ENCODE measurements at regions not wholly inside any gene's neighbourhood (a gene's known extent, or its start where the extent isn't known, plus 50 kb on each side); places are given as distances from the start of the nearest gene placed in this dataset.

DNA sequence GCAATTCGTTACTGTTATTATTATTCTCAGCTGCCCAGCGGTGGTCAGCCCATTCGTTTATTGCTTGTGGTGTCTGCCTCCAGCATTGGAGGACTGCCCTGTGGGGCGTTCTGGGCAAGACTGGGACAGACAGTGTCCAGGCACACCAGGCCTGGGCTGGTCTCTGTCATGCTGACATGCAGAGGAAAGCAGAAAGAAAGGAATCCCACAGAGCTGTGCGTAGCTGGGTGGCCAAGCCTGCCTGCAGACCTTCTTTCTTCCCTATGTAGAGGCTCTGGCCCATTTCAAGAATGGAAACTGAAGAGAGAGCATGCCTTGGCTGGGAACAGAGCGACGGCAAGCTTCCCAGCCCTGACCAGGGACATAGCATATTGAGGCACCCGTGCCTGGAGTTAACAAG, 525.3 kb upstream of the TBX3 start:
- Histone ChIP-seq H2AK5ac (ENCODE audit: low read length) (no peak overlapping the region), H3K79me2 (ENCODE audit: control insufficient read depth, insufficient read depth, low read length, poor library complexity) (peaks cover 2% of the 10 kb centered on the region), H3K18ac (ENCODE audit: low read length) (no peak overlapping the region), H3K9ac (ENCODE audit: low read length) (no peak overlapping the region), H3K9me3 (ENCODE audit: insufficient read depth, low read depth, low read length) (no peaks in the 10 kb centered on the region), H2AFZ (ENCODE audit: insufficient read depth, low read length, poor library complexity) (no peak overlapping the region), H3K4me1 (ENCODE audit: control insufficient read depth in 1 of 2, insufficient read depth in 2 of 2, low read length in 2 of 2) (peaks cover 23 to 39% of the 10 kb centered on the region in 2 experiments), H3K27me3 (ENCODE audit: insufficient read depth, low read length) (no peaks in the 10 kb centered on the region), H2BK120ac (ENCODE audit: insufficient read depth, low read length, poor library complexity) (peak overlapping the region; percentile 21), H4K12ac (ENCODE audit: low read depth, low read length) (no peak overlapping the region), H3K4ac (ENCODE audit: low read depth, low read length) (no peak overlapping the region), H4K91ac (ENCODE audit: low read depth, low read length) (peak overlapping the region; percentile 20), H3K4me2 (ENCODE audit: low read length) (no peak overlapping the region), H3K4me3 (ENCODE audit: low read depth, low read length) (no peak overlapping the region), H3K79me1 (ENCODE audit: low read length) (peaks cover 30% of the 10 kb centered on the region), H3K27ac (ENCODE audit: low read depth, low read length) (peak overlapping the region; percentile 73), H3K36me3 (ENCODE audit: control insufficient read depth in 1 of 2, insufficient read depth in 2 of 2, low read length in 2 of 2) (no peaks in the 10 kb centered on the region), H3K14ac (ENCODE audit: low read length) (no peak overlapping the region), H2BK5ac (ENCODE audit: low read depth, low read length, poor library complexity) (peak overlapping the region; percentile 54), H3K23ac (ENCODE audit: low read length) (no peak overlapping the region), H4K8ac (ENCODE audit: low read depth, low read length) (peak overlapping the region; percentile 12), H2BK12ac (ENCODE audit: low read length) (no peak overlapping the region)
- WGBS (ENCODE audit: extremely low coverage, insufficient coverage, insufficient read length): no CpG with 5 or more reads among the region's 8 CpGs
- DNase-seq: no peak

DNA sequence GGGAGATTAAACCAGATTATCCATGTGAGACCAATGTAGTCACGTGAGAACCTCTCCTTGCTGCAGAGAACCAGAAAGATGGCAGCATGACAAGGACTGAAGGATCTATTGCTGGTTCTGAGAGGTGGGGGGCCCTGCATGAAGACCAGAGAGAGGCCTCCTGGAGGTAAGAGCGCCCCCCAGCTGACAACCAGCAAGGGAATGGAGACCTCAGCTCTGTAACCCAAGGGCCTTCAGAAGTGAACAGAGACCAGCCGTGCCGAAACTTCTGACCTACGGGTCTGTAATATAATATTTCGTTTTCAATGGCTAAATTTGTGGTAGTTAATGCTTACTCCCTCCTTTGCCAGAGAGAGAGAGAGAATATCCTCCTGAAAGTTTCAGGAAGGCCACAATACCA, 524.1 kb upstream of the TBX3 start:
- Histone ChIP-seq H3K79me2 (ENCODE audit: control insufficient read depth, insufficient read depth, low read length, poor library complexity) (peaks cover 2% of the 10 kb centered on the region), H3K4me1 (ENCODE audit: control insufficient read depth in 1 of 2, insufficient read depth in 2 of 2, low read length in 2 of 2) (peaks cover 18 to 35% of the 10 kb centered on the region in 2 experiments), H3K9ac (ENCODE audit: low read length) (no peak overlapping the region), H4K12ac (ENCODE audit: low read depth, low read length) (no peak overlapping the region), H3K79me1 (ENCODE audit: low read length) (peaks cover 28% of the 10 kb centered on the region), H2AFZ (ENCODE audit: insufficient read depth, low read length, poor library complexity) (no peak overlapping the region), H3K14ac (ENCODE audit: low read length) (peak overlapping the region; percentile 94), H3K4ac (ENCODE audit: low read depth, low read length) (peak overlapping the region; percentile 48), H3K27me3 (ENCODE audit: insufficient read depth, low read length) (no peaks in the 10 kb centered on the region), H2BK120ac (ENCODE audit: insufficient read depth, low read length, poor library complexity) (peak overlapping the region; percentile 19), H3K9me3 (ENCODE audit: insufficient read depth, low read depth, low read length) (no peaks in the 10 kb centered on the region), H2BK5ac (ENCODE audit: low read depth, low read length, poor library complexity) (peak overlapping the region; percentile 73), H2AK5ac (ENCODE audit: low read length) (peak overlapping the region; percentile 90), H4K8ac (ENCODE audit: low read depth, low read length) (peak overlapping the region; percentile 78), H3K36me3 (ENCODE audit: control insufficient read depth in 1 of 2, insufficient read depth in 2 of 2, low read length in 2 of 2) (no peaks in the 10 kb centered on the region), H3K23ac (ENCODE audit: low read length) (no peak overlapping the region), H2BK12ac (ENCODE audit: low read length) (peak overlapping the region; percentile 97), H3K4me2 (ENCODE audit: low read length) (no peak overlapping the region), H3K27ac (ENCODE audit: low read depth, low read length) (no peak overlapping the region), H3K4me3 (ENCODE audit: low read depth, low read length) (no peak overlapping the region), H4K91ac (ENCODE audit: low read depth, low read length) (peak overlapping the region; percentile 92), H3K18ac (ENCODE audit: low read length) (peak overlapping the region; percentile 76)
- no peak for DNase-seq
- WGBS (ENCODE audit: extremely low coverage, insufficient coverage, insufficient read length): no CpG with 5 or more reads among the region's 6 CpGs

DNA sequence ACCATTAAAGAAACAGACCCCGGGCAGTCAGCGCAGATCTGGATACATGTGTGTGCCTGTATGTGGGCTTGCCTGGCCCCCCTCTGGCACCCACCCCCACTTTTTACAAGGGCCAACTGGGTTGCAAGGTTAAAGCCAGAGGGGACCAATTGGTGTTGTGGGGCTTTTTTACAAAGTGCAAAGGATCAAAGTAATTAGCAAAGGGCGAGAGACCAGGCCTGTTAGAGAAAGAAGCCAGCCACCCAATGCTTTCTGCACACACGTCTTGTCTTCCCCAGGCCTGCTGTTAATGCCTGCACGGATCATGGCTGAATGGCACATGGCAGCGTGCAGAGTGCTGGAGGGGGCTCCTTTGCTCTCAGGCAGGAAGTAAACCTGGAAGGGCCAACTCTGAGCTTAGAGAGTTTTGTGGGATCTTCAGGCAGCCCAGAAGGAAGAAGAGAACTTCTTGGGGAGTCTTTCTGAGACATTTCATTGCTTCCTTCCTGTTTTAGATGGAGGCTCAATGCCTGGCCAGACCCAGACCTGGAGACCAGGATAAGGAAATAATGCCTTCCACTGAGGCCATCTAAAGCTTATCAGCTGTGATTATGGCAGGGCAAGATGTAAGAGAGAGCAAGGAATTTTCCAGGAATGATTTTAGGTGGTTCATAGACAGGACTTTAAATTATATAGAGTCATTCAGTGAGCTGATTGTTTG, 523.4 kb upstream of the TBX3 start:
- H3K4me2 ChIP-seq (ENCODE audit: low read length): no peak overlapping the region
- H2BK5ac ChIP-seq (ENCODE audit: low read depth, low read length, poor library complexity): peak overlapping the region; percentile 73
- H3K36me3 ChIP-seq (ENCODE audit: control insufficient read depth in 1 of 2, insufficient read depth in 2 of 2, low read length in 2 of 2): no peaks in the 10 kb centered on the region
- H3K4me3 ChIP-seq (ENCODE audit: low read depth, low read length): no peak overlapping the region
- peaks cover 2% of the 10 kb centered on the region for H3K79me2 ChIP-seq (ENCODE audit: control insufficient read depth, insufficient read depth, low read length, poor library complexity)
- H4K91ac ChIP-seq (ENCODE audit: low read depth, low read length): peak overlapping the region; percentile 92
- H3K9me3 ChIP-seq (ENCODE audit: insufficient read depth, low read depth, low read length): no peaks in the 10 kb centered on the region
- H3K9ac ChIP-seq (ENCODE audit: low read length): no peak overlapping the region
- H2AFZ ChIP-seq (ENCODE audit: insufficient read depth, low read length, poor library complexity): no peak overlapping the region
- peaks cover 18 to 38% of the 10 kb centered on the region in 2 experiments for H3K4me1 ChIP-seq (ENCODE audit: control insufficient read depth in 1 of 2, insufficient read depth in 2 of 2, low read length in 2 of 2)
- H2BK12ac ChIP-seq (ENCODE audit: low read length): peak overlapping the region; percentile 97
- no peak overlapping the region for H3K23ac ChIP-seq (ENCODE audit: low read length)
- no peak overlapping the region for H4K12ac ChIP-seq (ENCODE audit: low read depth, low read length)
- H3K79me1 ChIP-seq (ENCODE audit: low read length): peaks cover 29% of the 10 kb centered on the region
- no peaks in the 10 kb centered on the region for H3K27me3 ChIP-seq (ENCODE audit: insufficient read depth, low read length)
- peak overlapping the region; percentile 49 for H3K27ac ChIP-seq (ENCODE audit: low read depth, low read length)
- peak overlapping the region; percentile 55 for H3K18ac ChIP-seq (ENCODE audit: low read length)
- no peak overlapping the region for H3K4ac ChIP-seq (ENCODE audit: low read depth, low read length)
- peak overlapping the region; percentile 41 for H2BK120ac ChIP-seq (ENCODE audit: insufficient read depth, low read length, poor library complexity)
- DNase-seq: no peak
- peak overlapping the region; percentile 60 for H2AK5ac ChIP-seq (ENCODE audit: low read length)
- H4K8ac ChIP-seq (ENCODE audit: low read depth, low read length): peak overlapping the region; percentile 13
- no peak overlapping the region for H3K14ac ChIP-seq (ENCODE audit: low read length)
- no CpG with 5 or more reads among the region's 6 CpGs for WGBS (ENCODE audit: extremely low coverage, insufficient coverage, insufficient read length)

DNA sequence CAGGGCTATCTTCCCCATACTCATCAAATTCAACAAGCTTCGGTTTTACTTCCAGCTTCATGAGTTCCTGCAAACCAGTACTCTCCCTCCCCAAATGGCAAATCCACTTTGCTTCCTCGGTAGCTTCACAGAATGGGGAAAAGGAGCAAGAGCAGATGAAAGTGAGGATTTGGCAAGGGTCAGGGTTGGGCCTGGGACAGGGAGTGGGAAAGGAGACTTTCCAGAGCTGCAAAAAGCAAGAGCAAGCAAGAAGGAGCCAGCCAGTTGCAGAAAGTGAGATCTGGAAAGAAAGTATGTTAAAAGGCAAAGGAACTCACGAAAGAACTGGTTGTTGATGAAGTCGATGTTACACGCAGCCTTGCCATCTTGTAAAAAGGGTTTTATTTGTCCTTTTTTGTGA, 522.8 kb upstream of the TBX3 start:
- Histone ChIP-seq H2AK5ac (ENCODE audit: low read length) (peak overlapping the region; percentile 21), H3K27ac (ENCODE audit: low read depth, low read length) (peak overlapping the region; percentile 36), H3K4me2 (ENCODE audit: low read length) (no peak overlapping the region), H2AFZ (ENCODE audit: insufficient read depth, low read length, poor library complexity) (no peak overlapping the region), H3K9ac (ENCODE audit: low read length) (no peak overlapping the region), H3K79me2 (ENCODE audit: control insufficient read depth, insufficient read depth, low read length, poor library complexity) (peaks cover 2% of the 10 kb centered on the region), H2BK12ac (ENCODE audit: low read length) (peak overlapping the region; percentile 63), H3K18ac (ENCODE audit: low read length) (peak overlapping the region; percentile 11), H3K23ac (ENCODE audit: low read length) (no peak overlapping the region), H3K4me3 (ENCODE audit: low read depth, low read length) (no peak overlapping the region), H2BK5ac (ENCODE audit: low read depth, low read length, poor library complexity) (no peak overlapping the region), H3K36me3 (ENCODE audit: control insufficient read depth in 1 of 2, insufficient read depth in 2 of 2, low read length in 2 of 2) (no peaks in the 10 kb centered on the region), H4K8ac (ENCODE audit: low read depth, low read length) (peak overlapping the region; percentile 13), H3K9me3 (ENCODE audit: insufficient read depth, low read depth, low read length) (no peaks in the 10 kb centered on the region), H3K27me3 (ENCODE audit: insufficient read depth, low read length) (no peaks in the 10 kb centered on the region), H4K91ac (ENCODE audit: low read depth, low read length) (peak overlapping the region; percentile 77), H4K12ac (ENCODE audit: low read depth, low read length) (no peak overlapping the region), H3K14ac (ENCODE audit: low read length) (peak overlapping the region; percentile 53), H3K4ac (ENCODE audit: low read depth, low read length) (no peak overlapping the region), H3K4me1 (ENCODE audit: control insufficient read depth in 1 of 2, insufficient read depth in 2 of 2, low read length in 2 of 2) (peaks cover 18 to 38% of the 10 kb centered on the region in 2 experiments), H2BK120ac (ENCODE audit: insufficient read depth, low read length, poor library complexity) (peak overlapping the region; percentile 41), H3K79me1 (ENCODE audit: low read length) (peaks cover 29% of the 10 kb centered on the region)
- DNase-seq: no peak
- WGBS (ENCODE audit: extremely low coverage, insufficient coverage, insufficient read length): no CpG with 5 or more reads among the region's 5 CpGs

Data from trophoblast cell (in vitro differentiated cells and primary cell).